Panc1 (cell line): ENCODE measurements at regions not wholly inside any gene's neighbourhood (a gene's known extent, or its start where the extent isn't known, plus 50 kb on each side); places are given as distances from the start of the nearest gene placed in this dataset.

Experiments
- ATAC-seq: fragments of 200-7000 bp; cut with Tn5 transposase; 2 replicates; pipeline ENCODE4 v1.9.1; 2020; ENCODE audit warnings: mild to moderate bottlenecking, moderate library complexity
- BruUV-seq: library from RNA; stranded (reverse); fragments of 400-500 nt; replicated peaks from 2 replicates; lab custom pipeline; 2021; lab: Mats Ljungman, UMichigan
- CTCF ChIA-PET: fragments of 300-600 bp; sonication (Branson Sonifier 250); formaldehyde crosslinking; loops from one replicate; lab custom pipeline; 2022; ENCODE audit warnings: antibody characterized with exemption; lab: Charles Lee
- POLR2A ChIA-PET: fragments of 300-600 bp; sonication (Branson Sonifier 250); formaldehyde crosslinking; loops from one replicate; lab custom pipeline; 2022; ENCODE audit warnings: antibody characterized with exemption; lab: Charles Lee
- DNase-seq: peaks from one replicate; pipeline ENCODE4 v3.0.0-alpha.2; 2010; ENCODE audit warnings: low read depth, low spot score
- H3K27ac ChIP-seq: 2 replicates; pipeline ENCODE4 v1.5.1; 2011; ENCODE audit warnings: mild to moderate bottlenecking, low read length, inconsistent platforms
- H3K27me3 ChIP-seq: fragments of 200-500 bp; sonication (Bioruptor generic); 2 replicates; pipeline ENCODE4 v1.6.0; 2014; ENCODE audit warnings: low read length, inconsistent platforms; ENCODE audit not compliant: control insufficient read depth, insufficient read depth
- H3K36me3 ChIP-seq: fragments of 200-500 bp; sonication (Bioruptor generic); 2 replicates; pipeline ENCODE4 v1.5.1; 2014; ENCODE audit warnings: inconsistent platforms, mild to moderate bottlenecking, low read length, moderate library complexity; ENCODE audit not compliant: control insufficient read depth, insufficient read depth
- H3K4me1 ChIP-seq: 2 replicates; pipeline ENCODE4 v1.5.1; 2011; ENCODE audit warnings: inconsistent platforms, mild to moderate bottlenecking, low read length, moderate library complexity; ENCODE audit not compliant: control insufficient read depth, insufficient read depth
- H3K4me3 ChIP-seq, 2 experiments: 2 replicates each; pipeline ENCODE4 v1.5.1; 2011 to 2012; ENCODE audit warnings: low read depth in 2 of 2, low read length in 2 of 2, mild to moderate bottlenecking in 2 of 2, inconsistent platforms in 1 of 2, moderate library complexity in 1 of 2
- H3K9me3 ChIP-seq: fragments of 200-500 bp; sonication (Bioruptor generic); 2 replicates; pipeline ENCODE4 v1.5.1; 2014; ENCODE audit warnings: low read depth, mild to moderate bottlenecking, inconsistent platforms, low read length, moderate library complexity; ENCODE audit not compliant: control insufficient read depth, insufficient read depth
- POLR2AphosphoS5 ChIP-seq: IDR thresholded peaks from 2 replicates; pipeline ENCODE4 v1.6.1; 2012; ENCODE audit warnings: mild to moderate bottlenecking, low read depth, low read length, moderate library complexity
- SIN3A ChIP-seq: IDR thresholded peaks from 2 replicates; pipeline ENCODE4 v1.6.1; 2012; ENCODE audit warnings: low read depth, mild to moderate bottlenecking, low read length, moderate library complexity, borderline replicate concordance; ENCODE audit not compliant: insufficient read depth
- TCF7L2 ChIP-seq: IDR thresholded peaks from 2 replicates; pipeline ENCODE4 v1.6.1; 2011; ENCODE audit warnings: mild to moderate bottlenecking, low read depth, low read length, inconsistent platforms
- in situ Hi-C: cut with HindIII; loops from 2 replicates; pipeline ENCODE4 v1.10.0; 2016; ENCODE audit warnings: low sequenced_read_pairs, low pct_unique_long_range_greater_than_20kb
- intact Hi-C: fragments of 100-400 bp; cut with micrococcal nuclease; formaldehyde crosslinking; loops from one replicate; pipeline ENCODE4 v1.10.0; 2022; ENCODE audit not compliant: unreplicated experiment
- TF ChIP-seq, protein P1 (sequence below), 2 experiments: IDR thresholded peaks; 2 replicates each; pipeline ENCODE4 v1.6.1; 2011 to 2012; ENCODE audit warnings: low read depth in 2 of 2, control low read depth in 1 of 2, low read length in 1 of 2, mild to moderate bottlenecking in 1 of 2, moderate library complexity in 1 of 2; ENCODE audit not compliant: insufficient read depth in 1 of 2
- TF ChIP-seq, protein P2 (sequence below): fragments of 450-650 bp; IDR thresholded peaks from 2 replicates; pipeline ENCODE4 v1.5.1; 2017; ENCODE audit warnings: mild to moderate bottlenecking

DNA sequence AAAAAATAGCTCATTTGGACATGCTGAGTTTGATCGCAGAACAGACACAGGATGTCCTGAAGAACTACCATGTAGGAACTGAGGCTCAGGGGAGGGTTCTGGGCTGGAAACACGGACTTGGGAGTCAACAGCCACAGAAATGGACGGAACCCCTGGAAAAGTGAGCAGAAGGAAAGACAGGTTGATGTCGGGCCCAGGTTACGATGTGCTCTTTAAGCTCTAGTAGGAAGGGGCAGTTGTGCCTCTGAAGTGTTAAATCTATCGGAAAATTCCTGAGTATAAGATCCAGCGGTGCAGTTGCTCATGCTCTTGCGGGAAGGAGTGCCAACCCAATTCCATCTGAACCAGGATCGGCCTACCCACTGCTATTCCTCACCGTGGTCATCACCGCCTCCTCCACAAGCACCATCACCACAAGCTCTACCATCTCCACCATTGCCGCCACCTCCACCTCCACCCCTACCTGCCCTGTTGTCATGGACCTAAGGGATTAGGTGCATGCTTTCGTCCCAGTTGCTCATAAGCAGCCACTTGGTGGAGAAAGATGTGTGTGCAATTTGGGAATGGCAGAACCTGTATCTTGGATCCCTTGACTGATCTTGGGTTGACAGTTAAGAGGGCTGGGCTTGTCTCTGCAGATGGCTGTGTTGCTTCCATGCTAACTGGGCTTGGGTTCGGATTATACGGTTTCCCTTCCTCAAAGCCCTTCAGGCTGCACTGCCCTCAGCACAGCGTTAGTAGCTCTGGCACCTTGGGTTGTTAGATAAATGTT lies 108.5 kb downstream of the ASB7 start:
- ATAC-seq (no peak), DNase-seq (no peak)
- Histone ChIP-seq H3K36me3 (no peaks in the 10 kb centered on the region), H3K27ac (0 out of 2 replicates have a peak overlapping the region, but pooled peaks have one; percentile 15), H3K4me3 (no peak overlapping the region), H3K4me1 (peaks cover 29% of the 10 kb centered on the region), H3K27me3 (no peaks in the 10 kb centered on the region), H3K9me3 (no peaks in the 10 kb centered on the region)
- no TSS peak for BruUV-seq
- intact Hi-C loops (no loop called here), in situ Hi-C loops (no loop called here)
- TF ChIP-seq, protein P1, sequence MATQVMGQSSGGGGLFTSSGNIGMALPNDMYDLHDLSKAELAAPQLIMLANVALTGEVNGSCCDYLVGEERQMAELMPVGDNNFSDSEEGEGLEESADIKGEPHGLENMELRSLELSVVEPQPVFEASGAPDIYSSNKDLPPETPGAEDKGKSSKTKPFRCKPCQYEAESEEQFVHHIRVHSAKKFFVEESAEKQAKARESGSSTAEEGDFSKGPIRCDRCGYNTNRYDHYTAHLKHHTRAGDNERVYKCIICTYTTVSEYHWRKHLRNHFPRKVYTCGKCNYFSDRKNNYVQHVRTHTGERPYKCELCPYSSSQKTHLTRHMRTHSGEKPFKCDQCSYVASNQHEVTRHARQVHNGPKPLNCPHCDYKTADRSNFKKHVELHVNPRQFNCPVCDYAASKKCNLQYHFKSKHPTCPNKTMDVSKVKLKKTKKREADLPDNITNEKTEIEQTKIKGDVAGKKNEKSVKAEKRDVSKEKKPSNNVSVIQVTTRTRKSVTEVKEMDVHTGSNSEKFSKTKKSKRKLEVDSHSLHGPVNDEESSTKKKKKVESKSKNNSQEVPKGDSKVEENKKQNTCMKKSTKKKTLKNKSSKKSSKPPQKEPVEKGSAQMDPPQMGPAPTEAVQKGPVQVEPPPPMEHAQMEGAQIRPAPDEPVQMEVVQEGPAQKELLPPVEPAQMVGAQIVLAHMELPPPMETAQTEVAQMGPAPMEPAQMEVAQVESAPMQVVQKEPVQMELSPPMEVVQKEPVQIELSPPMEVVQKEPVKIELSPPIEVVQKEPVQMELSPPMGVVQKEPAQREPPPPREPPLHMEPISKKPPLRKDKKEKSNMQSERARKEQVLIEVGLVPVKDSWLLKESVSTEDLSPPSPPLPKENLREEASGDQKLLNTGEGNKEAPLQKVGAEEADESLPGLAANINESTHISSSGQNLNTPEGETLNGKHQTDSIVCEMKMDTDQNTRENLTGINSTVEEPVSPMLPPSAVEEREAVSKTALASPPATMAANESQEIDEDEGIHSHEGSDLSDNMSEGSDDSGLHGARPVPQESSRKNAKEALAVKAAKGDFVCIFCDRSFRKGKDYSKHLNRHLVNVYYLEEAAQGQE (IDR thresholded peaks at IDR 0.05; ENCODE audit: insufficient read depth in 1 of 2, low read depth in 2 of 2, low read length in 1 of 2), result no peak
- ChIA-PET POLR2A (interaction anchor here (0.6 to 0.9 kb wide), 2 partner anchors 145 to 195 kb away, joined by 3 read pairs; no protein-coding TSS in a partner anchor), CTCF (no interaction called here)

DNA sequence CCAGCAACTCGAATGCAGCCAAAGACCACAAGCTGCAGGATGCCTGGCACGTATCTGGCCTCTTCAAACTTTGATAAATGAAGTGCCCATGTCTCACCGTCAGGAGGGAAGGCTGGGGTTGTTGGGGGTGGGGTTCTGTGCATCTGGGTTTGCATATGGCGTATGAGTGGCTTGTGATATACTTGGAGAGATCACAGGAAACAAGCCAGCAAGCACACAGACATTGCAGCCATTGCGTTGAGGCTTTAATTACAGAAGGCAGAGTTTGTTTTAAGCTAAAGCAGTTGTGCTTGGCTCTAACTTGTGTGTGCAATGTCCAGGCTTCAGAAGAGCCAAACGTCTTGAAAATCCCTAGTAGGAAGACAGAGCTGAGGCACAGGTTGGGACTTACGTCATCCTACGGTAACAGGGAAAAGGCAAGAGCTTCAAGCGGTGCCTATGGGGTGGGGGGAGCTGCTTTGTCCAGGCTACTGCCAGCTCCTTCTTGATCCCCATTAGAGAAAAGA lies 109.2 kb downstream of the ASB7 start:
- ChIA-PET POLR2A (interaction anchor here (0.9 kb wide), 1 partner anchor 144 kb away, joined by 3 read pairs; no protein-coding TSS in a partner anchor), CTCF (no interaction called here)
- intact Hi-C loops, result no loop called here
- in situ Hi-C loops, result no loop called here
- H3K4me1 ChIP-seq, result peaks cover 29% of the 10 kb centered on the region
- no TSS peak for BruUV-seq
- TF ChIP-seq POLR2AphosphoS5, result no peak
- TF ChIP-seq, protein P2, sequence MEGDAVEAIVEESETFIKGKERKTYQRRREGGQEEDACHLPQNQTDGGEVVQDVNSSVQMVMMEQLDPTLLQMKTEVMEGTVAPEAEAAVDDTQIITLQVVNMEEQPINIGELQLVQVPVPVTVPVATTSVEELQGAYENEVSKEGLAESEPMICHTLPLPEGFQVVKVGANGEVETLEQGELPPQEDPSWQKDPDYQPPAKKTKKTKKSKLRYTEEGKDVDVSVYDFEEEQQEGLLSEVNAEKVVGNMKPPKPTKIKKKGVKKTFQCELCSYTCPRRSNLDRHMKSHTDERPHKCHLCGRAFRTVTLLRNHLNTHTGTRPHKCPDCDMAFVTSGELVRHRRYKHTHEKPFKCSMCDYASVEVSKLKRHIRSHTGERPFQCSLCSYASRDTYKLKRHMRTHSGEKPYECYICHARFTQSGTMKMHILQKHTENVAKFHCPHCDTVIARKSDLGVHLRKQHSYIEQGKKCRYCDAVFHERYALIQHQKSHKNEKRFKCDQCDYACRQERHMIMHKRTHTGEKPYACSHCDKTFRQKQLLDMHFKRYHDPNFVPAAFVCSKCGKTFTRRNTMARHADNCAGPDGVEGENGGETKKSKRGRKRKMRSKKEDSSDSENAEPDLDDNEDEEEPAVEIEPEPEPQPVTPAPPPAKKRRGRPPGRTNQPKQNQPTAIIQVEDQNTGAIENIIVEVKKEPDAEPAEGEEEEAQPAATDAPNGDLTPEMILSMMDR, result no peak
- no peak for TF ChIP-seq TCF7L2
- TF ChIP-seq, protein P1 (IDR thresholded peaks at IDR 0.05; ENCODE audit: insufficient read depth in 1 of 2, low read depth in 2 of 2, low read length in 1 of 2), result no peak
- TF ChIP-seq SIN3A, result no peak
- H3K4me3 ChIP-seq, result no peak overlapping the region
- no peaks in the 10 kb centered on the region for H3K36me3 ChIP-seq
- peak overlapping the region; percentile 48; the same call in 1 of the 2 replicates for H3K27ac ChIP-seq
- DNase-seq (no peak), ATAC-seq (no peak)
- no peaks in the 10 kb centered on the region for H3K27me3 ChIP-seq
- H3K9me3 ChIP-seq, result no peaks in the 10 kb centered on the region
